ENCODE measurements at regions not wholly inside any gene's neighbourhood (a gene's known extent, or its start where the extent isn't known, plus 50 kb on each side); places are given as distances from the start of the nearest gene placed in this dataset.

- H3K4me3 ChIP-seq (ENCODE audit: low read length) = no peak overlapping the region
- no peak for DNase-seq (ENCODE audit: low read depth)
- TF ChIP-seq, protein P1, sequence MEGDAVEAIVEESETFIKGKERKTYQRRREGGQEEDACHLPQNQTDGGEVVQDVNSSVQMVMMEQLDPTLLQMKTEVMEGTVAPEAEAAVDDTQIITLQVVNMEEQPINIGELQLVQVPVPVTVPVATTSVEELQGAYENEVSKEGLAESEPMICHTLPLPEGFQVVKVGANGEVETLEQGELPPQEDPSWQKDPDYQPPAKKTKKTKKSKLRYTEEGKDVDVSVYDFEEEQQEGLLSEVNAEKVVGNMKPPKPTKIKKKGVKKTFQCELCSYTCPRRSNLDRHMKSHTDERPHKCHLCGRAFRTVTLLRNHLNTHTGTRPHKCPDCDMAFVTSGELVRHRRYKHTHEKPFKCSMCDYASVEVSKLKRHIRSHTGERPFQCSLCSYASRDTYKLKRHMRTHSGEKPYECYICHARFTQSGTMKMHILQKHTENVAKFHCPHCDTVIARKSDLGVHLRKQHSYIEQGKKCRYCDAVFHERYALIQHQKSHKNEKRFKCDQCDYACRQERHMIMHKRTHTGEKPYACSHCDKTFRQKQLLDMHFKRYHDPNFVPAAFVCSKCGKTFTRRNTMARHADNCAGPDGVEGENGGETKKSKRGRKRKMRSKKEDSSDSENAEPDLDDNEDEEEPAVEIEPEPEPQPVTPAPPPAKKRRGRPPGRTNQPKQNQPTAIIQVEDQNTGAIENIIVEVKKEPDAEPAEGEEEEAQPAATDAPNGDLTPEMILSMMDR (IDR thresholded peaks at IDR 0.05; ENCODE audit: insufficient read depth, low read depth, low read length, missing control alignments) = no peak
Observed at GRCh38 chr1:30371888-30372791, 351.2 kb downstream of the MATN1 start.

DNA sequence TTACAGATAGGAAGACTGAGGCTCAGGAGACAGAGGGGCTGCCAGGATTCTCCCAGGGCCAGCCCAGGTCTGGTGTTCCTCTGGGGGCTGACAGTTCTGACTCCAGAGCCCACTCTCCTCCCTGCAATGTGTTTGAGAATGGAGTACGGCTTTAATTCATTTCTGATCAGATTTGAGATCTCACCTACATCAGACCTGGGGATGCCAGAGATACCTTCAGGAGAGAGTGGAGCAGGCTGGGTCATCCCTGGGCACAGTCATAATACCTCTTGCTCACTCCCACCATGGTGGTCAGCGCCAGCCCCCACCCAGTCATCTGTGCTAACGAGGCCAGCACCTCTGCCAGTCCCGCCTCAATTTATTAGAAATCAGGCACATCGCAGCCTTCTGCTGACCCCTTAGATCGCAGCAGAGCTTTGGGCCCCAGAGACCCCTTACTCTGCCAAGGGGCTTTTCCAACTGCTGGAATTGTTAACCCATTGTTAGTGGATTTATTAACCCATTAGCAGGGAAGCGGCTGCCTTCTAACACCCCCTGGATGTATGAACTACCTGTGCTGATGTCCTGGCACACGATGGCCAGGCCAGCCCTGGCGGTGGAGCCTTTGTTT lies 352.1 kb downstream of the MATN1 start:
- H3K4me3 ChIP-seq (ENCODE audit: low read length) = no peak overlapping the region

GRCh38 chr1:30368651-30369240 lies 354.6 kb downstream of the MATN1 start:
- H3K4me3 ChIP-seq (ENCODE audit: low read length) = no peak overlapping the region
- TF ChIP-seq, protein P1 (IDR thresholded peaks at IDR 0.05; ENCODE audit: insufficient read depth, low read depth, low read length, missing control alignments) = no peak
- no peak for DNase-seq (ENCODE audit: low read depth)

More for the DNA sequence above, 352.1 kb downstream of the MATN1 start:
- TF ChIP-seq, protein P1 (IDR thresholded peaks at IDR 0.05; ENCODE audit: insufficient read depth, low read depth, low read length, missing control alignments) = no peak
- DNase-seq (ENCODE audit: low read depth) = no peak

GRCh38 chr1:30366911-30367310 lies 356.5 kb downstream of the MATN1 start:
- DNase-seq (ENCODE audit: low read depth) = no peak
- TF ChIP-seq, protein P1 (IDR thresholded peaks at IDR 0.05; ENCODE audit: insufficient read depth, low read depth, low read length, missing control alignments) = no peak

DNA sequence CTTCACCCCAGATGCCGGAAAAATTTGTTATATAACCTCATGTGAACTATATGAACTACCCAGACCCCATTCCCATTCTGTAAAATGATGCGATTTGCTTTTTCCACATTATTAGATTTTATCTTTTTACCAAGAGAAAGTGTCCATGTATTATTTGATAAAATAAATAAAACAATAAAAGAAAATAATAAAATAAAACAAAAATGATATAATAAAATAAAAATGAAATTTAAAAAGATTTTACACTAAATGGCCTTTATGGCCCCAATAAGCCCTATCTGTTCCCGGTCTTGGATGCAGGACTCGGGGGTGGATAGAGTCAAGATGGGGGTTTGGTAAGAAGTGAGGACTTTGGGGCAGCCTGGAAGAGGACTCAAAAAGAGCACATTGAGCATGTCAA lies 357.2 kb downstream of the MATN1 start:
- no peak overlapping the region for H3K4me3 ChIP-seq (ENCODE audit: low read length)
- TF ChIP-seq, protein P1 (IDR thresholded peaks at IDR 0.05; ENCODE audit: insufficient read depth, low read depth, low read length, missing control alignments) = no peak
- no peak for DNase-seq (ENCODE audit: low read depth)

More at GRCh38 chr1:30366911-30367310, 356.5 kb downstream of the MATN1 start:
- H3K4me3 ChIP-seq (ENCODE audit: low read length) = no peak overlapping the region

GRCh38 chr1:30365596-30365995 lies 357.8 kb downstream of the MATN1 start:
- TF ChIP-seq, protein P1 (IDR thresholded peaks at IDR 0.05; ENCODE audit: insufficient read depth, low read depth, low read length, missing control alignments) = no peak
- H3K4me3 ChIP-seq (ENCODE audit: low read length) = no peak overlapping the region
- DNase-seq (ENCODE audit: low read depth) = no peak

Measured in epithelial cell of esophagus (primary cell).